ENCODE measurements at regions not wholly inside any gene's neighbourhood (a gene's known extent, or its start where the extent isn't known, plus 50 kb on each side); places are given as distances from the start of the nearest gene placed in this dataset.

DNA sequence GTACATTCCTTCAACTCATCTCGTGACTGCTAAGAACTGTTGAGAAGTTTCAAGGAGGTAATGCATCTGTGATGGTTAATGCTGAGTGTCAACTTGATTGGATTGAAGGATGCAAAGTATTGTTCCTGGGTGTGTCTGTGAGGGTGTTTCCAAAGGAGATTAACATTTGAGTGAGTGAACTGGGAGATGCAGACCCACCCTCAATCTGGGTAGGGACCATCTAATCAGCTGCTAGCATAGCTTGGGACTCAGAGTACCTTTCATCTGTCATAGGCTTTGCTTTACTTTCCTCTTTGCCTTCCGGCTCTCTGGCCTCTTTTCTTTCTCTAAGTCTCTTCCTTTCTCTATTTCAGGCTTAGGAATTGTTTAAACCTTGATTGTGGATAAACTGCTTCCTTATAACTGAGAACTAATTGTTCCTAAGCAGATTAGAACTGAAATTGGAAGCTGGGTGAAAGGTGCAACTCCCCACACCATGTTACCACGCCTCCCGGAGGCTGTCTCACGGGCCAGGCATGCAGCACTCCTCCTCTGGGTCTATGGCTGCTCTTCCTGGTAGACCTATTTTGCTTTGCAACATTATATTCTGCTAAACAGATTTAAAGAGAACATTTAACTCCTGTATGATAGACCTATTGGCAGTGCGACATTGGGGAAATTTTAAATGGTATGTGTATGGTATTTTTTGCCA lies 298.2 kb downstream of the CCSER2 start:
- TF ChIP-seq POLR2A (IDR thresholded peaks at IDR 0.05): no peak
- no peak for TF ChIP-seq CTCF (IDR thresholded peaks at IDR 0.05)
